Adrenal gland (tissue), 9 donors: ENCODE measurements at regions not wholly inside any gene's neighbourhood (a gene's known extent, or its start where the extent isn't known, plus 50 kb on each side); places are given as distances from the start of the nearest gene placed in this dataset.

Experiments
- DNase-seq, 7 donors: peaks; one replicate each; pipeline ENCODE4 v3.0.0-alpha.2; 2019 to 2020
- H3K27ac ChIP-seq, 5 donors: fragments of 200-600 bp; sonication (generic) in 4 of 5; 1 replicate in 3 of 5; 2 replicates in 2 of 5; pipeline versions ENCODE4 v1.5.1 to v1.8.0; 2016 to 2020; ENCODE audit warnings: mild to moderate bottlenecking in 1 of 5
- H3K27me3 ChIP-seq: fragments of 200-600 bp; 2 replicates; pipeline ENCODE4 v1.8.0; 2021
- H3K36me3 ChIP-seq, 2 donors: fragments of 200-600 bp; replicated peaks in 1 of 2; 1 replicate in 1 of 2; 2 replicates in 1 of 2; pipeline versions ENCODE4 v1.5.1 to v1.8.0; 2018 to 2022
- H3K4me1 ChIP-seq, 2 donors: fragments of 200-600 bp; replicated peaks in 1 of 2; 1 replicate in 1 of 2; 2 replicates in 1 of 2; pipeline versions ENCODE4 v1.5.1 to v1.8.0; 2018 to 2021
- H3K4me3 ChIP-seq, 4 donors: fragments of 200-600 bp; sonication (generic) in 3 of 4; one replicate each; pipeline ENCODE4 v1.5.1; 2016 to 2018
- H3K9me3 ChIP-seq, 3 donors: fragments of 200-600 bp; sonication (generic) in 1 of 3; replicated peaks in 1 of 3; 1 replicate in 2 of 3; 2 replicates in 1 of 3; pipeline versions ENCODE4 v1.5.1 to v1.8.0; 2016 to 2021
- POLR2A ChIP-seq, 2 donors: fragments of 450-650 bp; IDR thresholded peaks; one replicate each; pipeline ENCODE4 v1.6.1; 2017; ENCODE audit warnings: antibody characterized with exemption in 2 of 2, mild to moderate bottlenecking in 2 of 2, moderate library complexity in 1 of 2
- WGBS, 4 donors: extraction: QIAGEN DNeasy Blood & Tissue Kit in 2 of 4; methylation state at CpG; one replicate each; pipeline versions ENCODE4 v1.1.5 to v1.1.7; 2013 to 2017; 5-methylcytosine and 5-hydroxymethylcytosine counted together
- intact Hi-C, 2 donors: fragments of 100-400 bp; cut with DNase I; formaldehyde crosslinking; loops; one replicate each; pipeline versions ENCODE4 v1.14.1 to v1.15.0; 2022 to 2023
- TF ChIP-seq, protein P1 (sequence below), 6 experiments: fragments of 450-650 bp in 4 of 6; fragments of 200-600 bp in 2 of 6; sonication (generic) in 1 of 6; IDR thresholded peaks; 1 replicate in 5 of 6; 2 replicates in 1 of 6; pipeline versions ENCODE4 v1.5.1 to v1.8.0; 2016 to 2021; ENCODE audit warnings: antibody characterized with exemption in 6 of 6, mild to moderate bottlenecking in 2 of 6, moderate library complexity in 1 of 6
- donor health status: healthy with polysubstance abuse.
- donor health status: Bipolar disorder and iron deficiency.
- donor health status: DM: yes; HTN: yes; CAD: no.
- donor health status: DM: no; HTN: no; CAD: no.
- donor health status: DM: no; HTN: no; CAD: no.

DNA sequence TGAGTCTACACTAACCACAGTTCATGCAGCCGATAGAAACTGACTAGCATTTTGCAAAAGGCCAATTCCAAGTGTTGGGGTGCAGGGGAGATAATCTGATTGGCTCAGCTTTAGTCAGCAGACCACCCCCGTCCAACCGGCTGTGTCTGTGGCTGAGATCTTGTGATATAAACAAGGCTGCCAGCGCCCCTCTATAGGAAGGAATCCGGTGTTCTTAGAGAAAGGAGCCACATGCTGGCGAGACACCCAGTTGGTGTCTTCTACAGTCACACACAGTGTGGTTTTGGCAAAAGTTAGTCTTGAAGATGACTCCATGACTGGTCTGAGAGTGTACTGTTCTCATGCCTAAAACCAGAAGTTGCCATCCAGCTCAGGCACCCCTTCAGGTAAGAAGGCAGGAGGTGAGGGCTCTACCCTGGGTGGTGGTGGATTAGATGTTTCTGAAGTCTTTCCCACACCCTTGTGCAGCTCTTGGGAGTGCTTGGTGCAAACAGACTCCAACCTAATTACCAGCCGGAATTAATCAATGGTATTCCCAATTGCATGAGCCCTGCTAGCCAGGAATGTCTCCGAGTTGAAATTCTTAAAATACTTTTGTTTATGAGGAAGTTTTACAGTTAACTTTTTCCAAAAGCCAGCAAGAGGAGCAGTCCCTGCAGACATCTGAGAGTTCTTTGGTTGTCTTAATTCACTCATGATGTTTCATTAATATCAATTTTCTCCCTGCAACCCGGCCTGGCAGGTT, 172.3 kb upstream of the IRX6 start:
- Histone ChIP-seq H3K36me3 (no peaks in the 10 kb centered on the region), H3K9me3 (no peaks in the 10 kb centered on the region), H3K4me1 (no peaks in the 10 kb centered on the region), H3K27ac (no peak overlapping the region), H3K27me3 (no peaks in the 10 kb centered on the region), H3K4me3 (no peak overlapping the region)
- TF ChIP-seq, protein P1, sequence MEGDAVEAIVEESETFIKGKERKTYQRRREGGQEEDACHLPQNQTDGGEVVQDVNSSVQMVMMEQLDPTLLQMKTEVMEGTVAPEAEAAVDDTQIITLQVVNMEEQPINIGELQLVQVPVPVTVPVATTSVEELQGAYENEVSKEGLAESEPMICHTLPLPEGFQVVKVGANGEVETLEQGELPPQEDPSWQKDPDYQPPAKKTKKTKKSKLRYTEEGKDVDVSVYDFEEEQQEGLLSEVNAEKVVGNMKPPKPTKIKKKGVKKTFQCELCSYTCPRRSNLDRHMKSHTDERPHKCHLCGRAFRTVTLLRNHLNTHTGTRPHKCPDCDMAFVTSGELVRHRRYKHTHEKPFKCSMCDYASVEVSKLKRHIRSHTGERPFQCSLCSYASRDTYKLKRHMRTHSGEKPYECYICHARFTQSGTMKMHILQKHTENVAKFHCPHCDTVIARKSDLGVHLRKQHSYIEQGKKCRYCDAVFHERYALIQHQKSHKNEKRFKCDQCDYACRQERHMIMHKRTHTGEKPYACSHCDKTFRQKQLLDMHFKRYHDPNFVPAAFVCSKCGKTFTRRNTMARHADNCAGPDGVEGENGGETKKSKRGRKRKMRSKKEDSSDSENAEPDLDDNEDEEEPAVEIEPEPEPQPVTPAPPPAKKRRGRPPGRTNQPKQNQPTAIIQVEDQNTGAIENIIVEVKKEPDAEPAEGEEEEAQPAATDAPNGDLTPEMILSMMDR (IDR thresholded peaks at IDR 0.05): no peak
- no peak for TF ChIP-seq POLR2A (IDR thresholded peaks at IDR 0.05)
- DNase-seq: no peak
- WGBS, 4 donors: 64 to 73% (median 67%) methylated on average over 9 of the region's 9 CpGs
- intact Hi-C loops: no loop called here

DNA sequence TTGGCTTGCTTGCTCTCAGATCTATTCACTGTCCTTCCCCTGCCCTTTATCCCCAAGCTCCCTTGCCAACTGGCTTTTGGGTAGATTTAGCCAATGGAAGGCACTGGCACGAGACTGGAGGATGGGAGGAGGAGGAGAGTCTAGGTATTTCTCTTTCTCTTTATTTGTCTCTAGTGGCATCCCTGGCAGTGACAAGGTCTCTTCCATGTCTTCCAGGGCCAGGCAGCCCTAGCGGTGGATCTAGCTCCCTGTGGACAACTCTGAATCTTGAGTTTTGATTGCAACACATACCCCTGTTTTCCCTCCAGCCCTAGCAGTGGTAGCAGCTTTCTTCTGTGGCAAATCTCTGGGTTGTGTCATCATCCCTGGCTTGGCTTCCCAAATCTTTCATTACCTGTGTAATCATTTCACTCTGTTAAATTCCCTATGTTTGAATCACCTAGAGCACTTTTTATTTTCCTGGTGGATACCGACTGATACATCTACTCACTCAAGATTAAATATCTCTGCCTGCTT, 171.1 kb upstream of the IRX6 start:
- H3K27me3 ChIP-seq: no peaks in the 10 kb centered on the region
- H3K4me3 ChIP-seq: no peak overlapping the region
- H3K36me3 ChIP-seq: no peaks in the 10 kb centered on the region
- H3K27ac ChIP-seq: no peak overlapping the region
- DNase-seq: no peak
- H3K9me3 ChIP-seq: no peaks in the 10 kb centered on the region
- intact Hi-C loops: no loop called here
- TF ChIP-seq POLR2A (IDR thresholded peaks at IDR 0.05): no peak
- TF ChIP-seq, protein P1 (IDR thresholded peaks at IDR 0.05): no peak
- no peaks in the 10 kb centered on the region for H3K4me1 ChIP-seq
- WGBS, 4 donors: 72 to 76% (median 73%) methylated on average over 3 of the region's 3 CpGs

DNA sequence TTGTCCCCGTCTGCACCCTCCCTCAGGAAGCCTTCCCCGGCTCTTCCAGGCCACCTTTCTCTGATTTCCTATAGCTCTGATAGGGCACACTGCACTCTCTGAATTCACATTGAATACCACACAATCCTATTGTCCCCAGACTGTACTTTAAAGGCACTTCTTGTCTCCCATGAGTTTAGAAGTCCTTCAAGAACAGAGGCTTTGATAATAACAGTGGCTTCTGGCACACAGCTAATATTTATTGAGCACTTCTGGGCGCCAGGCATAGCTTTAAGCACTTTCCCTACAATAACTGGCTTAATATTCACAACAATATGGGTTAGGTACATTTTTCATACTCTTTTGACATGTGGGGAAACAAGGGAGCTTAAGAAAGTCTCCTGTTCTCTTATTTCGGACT, 169.7 kb upstream of the IRX6 start:
- Histone ChIP-seq H3K4me3 (no peak overlapping the region), H3K9me3 (no peaks in the 10 kb centered on the region), H3K27ac (no peak overlapping the region), H3K4me1 (no peaks in the 10 kb centered on the region), H3K27me3 (no peaks in the 10 kb centered on the region), H3K36me3 (no peaks in the 10 kb centered on the region)
- TF ChIP-seq, protein P1 (IDR thresholded peaks at IDR 0.05): no peak
- no peak for TF ChIP-seq POLR2A (IDR thresholded peaks at IDR 0.05)
- WGBS, 4 donors: 47 to 61% (median 57%) methylated on average over 4 of the region's 4 CpGs
- DNase-seq: no peak
- intact Hi-C loops: no loop called here

DNA sequence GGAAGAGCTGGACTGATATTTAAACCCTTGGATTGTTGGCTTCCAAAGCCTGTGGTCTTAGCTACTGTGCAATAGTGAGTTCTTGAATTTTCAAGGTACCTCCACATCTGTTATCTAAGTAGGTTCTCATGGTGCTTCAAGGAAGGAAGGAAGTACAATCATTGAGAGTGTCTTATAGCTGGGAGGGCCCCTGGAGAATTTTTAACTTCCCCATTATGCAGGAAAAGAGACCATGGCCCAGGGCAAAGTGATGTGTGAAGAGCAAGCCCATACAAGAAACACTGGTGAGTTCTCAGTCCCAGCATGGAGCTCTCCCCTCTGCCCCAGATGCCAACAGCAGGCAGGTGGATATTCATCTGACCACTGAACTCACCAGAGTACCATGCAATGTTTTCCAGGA, 169.0 kb upstream of the IRX6 start:
- intact Hi-C loops: no loop called here
- no peak for TF ChIP-seq POLR2A (IDR thresholded peaks at IDR 0.05)
- TF ChIP-seq, protein P1 (IDR thresholded peaks at IDR 0.05): no peak
- H3K4me1 ChIP-seq: no peaks in the 10 kb centered on the region

More for the DNA sequence above, 169.0 kb upstream of the IRX6 start:
- no peaks in the 10 kb centered on the region for H3K9me3 ChIP-seq
- no peaks in the 10 kb centered on the region for H3K27me3 ChIP-seq
- H3K27ac ChIP-seq: no peak overlapping the region
- H3K36me3 ChIP-seq: no peaks in the 10 kb centered on the region
- H3K4me3 ChIP-seq: no peak overlapping the region
- DNase-seq: no peak
